Colon (tissue), 2 donors: ENCODE measurements at regions not wholly inside any gene's neighbourhood (a gene's known extent, or its start where the extent isn't known, plus 50 kb on each side); places are given as distances from the start of the nearest gene placed in this dataset.

Experiments
- FAIRE-seq: peaks from 2 replicates; lab custom pipeline; 2012; peaks lifted over from hg19 to GRCh38; lab: Jason Lieb, UNC
- donor health status: control.
- donor health status: control.

DNA sequence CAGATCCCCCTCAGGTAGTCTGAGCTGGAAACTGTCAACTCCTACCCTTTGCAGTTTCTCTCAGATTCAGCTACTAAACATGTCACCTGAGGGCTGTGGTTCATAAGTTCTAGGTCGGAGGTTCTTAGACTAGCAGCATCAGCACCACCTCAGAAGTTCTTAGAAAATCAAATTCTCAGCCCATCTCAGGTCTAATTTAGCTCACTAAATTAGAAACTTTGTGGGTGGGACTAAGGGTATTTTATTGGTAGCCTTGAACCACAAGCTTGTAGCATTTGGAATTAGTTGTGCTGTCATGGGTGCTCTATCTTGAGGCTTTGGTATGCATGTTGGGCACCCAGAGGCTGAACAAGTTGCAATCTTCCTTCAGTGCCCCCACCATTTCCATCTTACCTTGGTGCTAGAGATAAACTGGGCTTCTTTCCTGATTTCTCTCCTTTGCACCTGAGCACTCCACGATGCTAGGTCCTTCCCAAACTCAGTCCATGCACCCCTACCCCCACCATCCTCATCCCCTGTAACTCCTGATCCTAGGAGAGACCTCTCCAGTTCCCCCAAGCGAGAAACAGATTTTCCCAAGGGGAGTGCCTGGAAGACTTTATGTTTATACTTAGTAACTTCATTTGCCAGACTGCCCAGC, 54.2 kb downstream of the S1PR1 start:
- no peak for FAIRE-seq

DNA sequence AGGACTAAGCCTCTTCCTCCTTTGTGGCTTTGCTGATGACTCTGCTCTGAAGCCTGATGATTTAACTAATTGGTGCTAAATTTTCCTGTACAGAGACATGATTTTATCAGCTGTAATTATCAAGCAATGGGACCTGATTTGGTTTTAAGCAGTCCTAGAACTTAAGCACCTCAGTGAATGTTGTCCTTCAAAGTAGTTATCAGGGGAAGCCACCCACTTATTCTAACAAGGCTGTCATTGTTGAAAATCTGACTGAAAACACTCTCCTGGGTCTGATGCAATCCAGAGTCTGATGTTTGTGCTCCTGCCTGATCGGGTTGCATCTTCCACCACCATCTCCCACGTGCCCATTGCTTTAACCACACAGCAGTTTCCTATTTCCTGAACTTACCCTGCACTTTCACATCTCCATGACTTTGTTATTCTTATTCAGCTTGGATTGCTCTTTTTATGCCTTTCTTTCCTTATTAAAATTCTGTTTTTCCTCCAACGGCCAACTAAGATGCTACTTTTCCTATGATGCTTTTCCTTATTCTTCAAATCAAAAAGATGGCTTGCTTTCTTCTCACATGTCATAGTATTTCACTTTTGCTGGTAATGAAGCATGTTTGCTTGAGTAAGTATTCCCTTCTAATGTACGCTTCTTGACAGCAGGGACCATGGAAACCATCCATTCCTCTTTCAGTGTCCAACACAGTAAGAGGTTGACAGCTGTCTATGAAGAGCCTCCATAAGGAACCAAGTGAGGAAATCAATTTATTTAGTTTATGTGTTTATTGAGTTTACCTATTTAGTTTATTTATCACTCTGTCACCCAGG, 55.0 kb downstream of the S1PR1 start:
- FAIRE-seq = no peak

DNA sequence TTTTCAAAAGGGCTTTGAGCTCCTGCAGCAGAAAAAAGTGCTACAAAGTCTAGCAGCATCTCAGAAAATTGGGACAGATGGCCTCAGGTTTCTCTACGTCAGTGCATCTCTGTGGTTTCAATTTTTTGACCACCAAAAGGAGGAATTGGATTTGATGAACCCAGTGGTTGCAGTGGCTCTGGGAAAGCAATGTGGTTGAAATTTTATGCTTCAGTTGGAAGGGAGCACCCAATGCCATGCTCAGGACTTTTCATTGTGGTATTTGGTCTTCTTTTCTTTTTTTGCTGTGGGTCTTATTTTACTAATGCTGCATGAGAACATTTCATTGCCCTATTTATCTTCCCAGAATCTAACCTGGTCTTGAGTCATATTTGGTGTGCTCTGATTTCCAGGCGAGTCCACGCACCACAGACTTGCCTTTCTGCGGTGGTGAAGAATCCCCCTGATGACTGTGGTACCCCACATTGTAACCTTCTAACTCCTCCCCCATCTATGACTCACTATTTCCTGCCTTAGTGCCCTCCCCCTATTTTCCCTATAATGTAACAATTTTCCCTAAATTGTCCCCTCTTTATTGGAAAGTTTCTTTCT, 56.7 kb downstream of the S1PR1 start:
- no peak for FAIRE-seq

DNA sequence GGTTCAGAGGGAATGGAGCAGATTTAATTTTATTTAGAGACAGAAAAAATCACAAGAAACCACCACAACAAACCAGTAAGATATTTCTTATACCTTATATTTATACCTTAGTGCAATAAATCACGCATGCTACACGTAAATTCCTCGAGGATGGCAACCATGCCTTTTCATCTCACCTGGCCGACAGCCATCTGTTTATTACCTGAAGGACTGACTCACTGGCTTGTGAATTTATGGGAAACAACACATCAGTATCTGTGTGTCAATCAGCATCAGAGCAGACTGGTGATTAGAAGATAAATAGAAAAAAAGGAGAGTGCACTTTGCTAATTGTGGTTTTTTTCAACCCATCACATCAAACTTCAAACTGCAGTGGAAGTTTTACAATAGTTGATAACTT, 58.4 kb downstream of the S1PR1 start:
- FAIRE-seq = no peak

DNA sequence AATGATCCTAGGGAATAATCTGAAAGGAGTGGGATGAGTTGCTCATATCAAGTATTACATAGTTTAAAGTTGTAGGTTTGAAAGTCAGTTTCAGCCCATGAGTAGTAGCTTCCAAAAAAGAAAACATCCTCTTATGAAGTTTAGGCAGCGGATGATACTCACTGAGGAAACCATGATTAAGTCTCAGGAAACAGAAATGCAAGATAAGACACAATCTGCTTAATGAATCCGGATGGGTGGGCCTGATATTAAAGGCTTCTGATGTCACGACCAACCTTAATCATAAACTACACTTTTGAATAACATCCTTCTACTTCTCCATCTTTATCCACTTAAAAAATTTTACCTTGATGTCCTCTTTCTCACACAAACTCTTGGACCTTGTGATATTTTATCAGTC, 61.8 kb downstream of the S1PR1 start:
- no peak for FAIRE-seq

DNA sequence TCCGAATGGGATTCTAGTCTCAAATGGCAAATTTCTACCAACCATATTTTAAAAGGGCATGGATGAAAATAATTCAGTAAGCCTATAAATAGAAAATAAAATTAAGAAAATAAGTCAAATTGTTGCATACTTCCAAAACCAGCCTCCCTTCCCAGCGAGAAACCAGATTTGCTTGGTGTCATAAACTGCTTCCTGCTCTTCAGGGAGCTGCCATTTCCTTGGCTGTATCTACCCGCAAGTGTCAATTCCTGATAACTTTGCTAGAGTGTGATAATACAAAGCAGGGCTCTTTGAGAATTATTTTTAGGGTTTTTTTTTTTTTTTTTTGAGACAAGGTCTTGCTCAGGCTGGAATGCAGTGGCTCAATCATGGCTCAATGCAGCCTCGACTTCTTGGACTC, 62.3 kb downstream of the S1PR1 start:
- FAIRE-seq = no peak

DNA sequence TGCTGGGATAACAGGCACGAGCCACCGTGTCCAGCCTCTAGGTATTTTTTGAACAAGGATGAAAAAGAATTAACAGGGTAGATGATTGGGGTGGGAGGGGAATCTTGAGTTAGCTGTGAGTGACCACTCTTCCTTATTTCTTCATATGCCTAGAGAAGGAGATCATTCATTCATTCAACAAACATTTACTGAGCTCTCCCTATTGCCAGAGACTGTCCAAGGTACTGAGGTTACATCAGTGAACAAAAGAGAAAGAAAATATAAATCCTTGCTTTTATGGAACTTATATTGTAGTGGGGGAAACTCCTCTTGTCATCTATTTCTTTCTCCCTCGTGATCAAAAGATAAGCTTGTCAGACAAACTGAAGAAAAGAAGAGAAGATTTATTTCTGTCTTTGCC, 62.9 kb downstream of the S1PR1 start:
- FAIRE-seq = no peak

DNA sequence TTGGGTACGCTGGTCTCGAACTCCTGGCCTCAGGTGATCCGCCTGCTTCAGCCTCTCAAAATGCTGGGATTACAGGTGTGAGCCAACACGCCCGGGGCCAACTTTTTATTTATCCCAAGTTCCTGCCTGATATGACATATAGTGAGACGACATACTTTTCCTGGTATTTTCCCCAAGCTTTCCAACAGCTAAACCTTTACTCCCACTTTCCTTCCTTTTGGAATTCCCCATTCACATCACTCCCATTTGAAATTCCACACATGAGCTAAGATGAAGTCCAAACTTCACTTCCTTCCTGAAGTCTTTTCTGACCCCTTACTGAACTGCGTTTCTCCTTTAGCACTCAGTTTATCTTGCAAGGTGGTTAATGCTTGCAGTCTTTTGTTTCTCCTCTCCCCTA, 64.1 kb downstream of the S1PR1 start:
- no peak for FAIRE-seq

DNA sequence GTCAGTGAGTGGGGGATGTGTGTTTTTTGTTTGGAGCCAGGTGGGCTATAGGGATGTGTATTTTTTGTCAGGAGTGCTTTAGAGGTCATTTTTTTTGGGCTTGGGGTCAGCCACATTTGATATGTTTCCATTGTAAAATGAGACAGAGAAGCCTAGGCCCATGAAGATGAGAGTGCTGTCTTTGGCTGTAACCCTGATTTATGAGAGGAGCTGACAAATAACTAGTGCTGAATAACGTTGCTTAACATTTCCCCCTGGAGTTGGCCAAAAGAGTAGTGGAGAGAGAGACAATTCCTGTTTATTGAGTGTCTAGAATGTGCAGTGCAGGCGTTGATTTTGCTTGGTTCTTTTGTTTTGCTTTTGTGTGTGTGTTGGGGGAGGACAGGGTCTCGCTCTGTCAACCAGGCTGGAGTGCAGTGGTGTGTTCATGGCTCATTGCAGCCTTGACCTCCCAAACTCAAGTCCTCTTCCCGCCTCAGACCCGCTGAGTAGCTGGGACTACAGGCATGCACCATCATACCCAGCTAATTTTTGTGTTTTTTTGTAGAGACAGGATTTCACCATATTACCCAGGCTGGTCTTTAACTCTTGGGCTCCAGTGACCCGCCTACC, 64.7 kb downstream of the S1PR1 start:
- no peak for FAIRE-seq

DNA sequence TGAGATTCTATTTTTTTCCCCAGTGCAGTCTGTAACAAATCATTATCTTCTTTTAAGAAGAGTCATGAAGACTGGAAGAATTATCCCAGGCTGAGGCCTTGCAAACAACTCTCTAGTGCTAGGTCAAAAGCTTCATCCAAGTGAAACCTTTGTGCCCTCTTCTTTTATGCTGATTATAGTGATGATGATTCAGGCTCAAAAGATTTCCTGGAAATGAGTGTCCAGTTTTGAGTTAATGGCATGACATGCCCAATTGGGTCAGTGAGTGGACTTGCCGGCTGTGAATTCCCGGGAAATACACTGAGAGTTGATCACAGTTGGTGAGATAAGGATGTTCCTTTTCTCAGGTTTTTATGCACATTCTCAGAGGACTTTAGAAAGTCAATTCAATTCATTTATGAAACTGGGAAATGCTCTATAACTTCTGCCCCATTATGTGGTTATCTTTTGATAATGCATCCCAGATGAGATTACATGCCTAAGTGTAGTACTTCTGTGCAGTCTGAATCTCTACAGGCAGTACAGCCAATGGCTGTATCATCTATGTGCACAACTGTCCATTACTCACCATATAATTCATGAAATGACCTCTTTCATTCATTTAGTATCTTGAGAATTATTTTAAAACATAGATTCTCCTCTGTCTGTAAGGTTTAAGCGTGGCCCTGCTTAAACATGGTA, 66.2 kb downstream of the S1PR1 start:
- FAIRE-seq = no peak

DNA sequence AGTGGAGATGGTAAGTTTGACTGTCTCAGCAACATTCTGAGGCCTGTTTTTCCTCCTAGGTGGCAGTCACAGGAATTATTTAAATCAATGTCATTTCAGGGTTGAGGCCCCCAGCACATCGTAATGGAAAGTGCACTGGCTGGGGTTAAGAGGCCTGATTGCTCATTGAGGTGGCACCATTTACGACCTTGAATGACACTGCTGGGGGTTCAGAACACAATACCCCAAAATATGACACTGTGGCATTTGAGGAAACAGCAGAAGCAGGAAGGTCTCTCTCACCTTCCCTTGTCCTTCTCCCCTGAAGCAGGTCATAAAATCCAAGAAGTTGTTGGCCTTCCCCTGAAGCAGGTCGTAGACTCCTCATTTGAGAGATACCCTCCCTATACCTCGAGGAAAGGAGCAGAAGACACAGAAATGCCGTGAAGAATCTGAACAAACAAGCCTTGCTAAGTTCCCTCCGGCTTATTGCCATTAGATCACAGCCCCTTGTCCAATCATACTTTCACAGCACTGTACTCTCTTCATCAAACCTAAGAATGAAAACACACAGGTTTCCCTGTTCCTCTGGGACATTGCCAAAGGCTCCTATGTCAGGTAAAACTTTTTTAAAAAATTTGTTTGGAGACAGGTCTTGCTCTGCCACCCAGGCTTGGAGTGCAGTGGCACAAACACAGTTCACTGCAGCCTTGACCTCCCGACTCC, 71.3 kb downstream of the S1PR1 start:
- FAIRE-seq = no peak

DNA sequence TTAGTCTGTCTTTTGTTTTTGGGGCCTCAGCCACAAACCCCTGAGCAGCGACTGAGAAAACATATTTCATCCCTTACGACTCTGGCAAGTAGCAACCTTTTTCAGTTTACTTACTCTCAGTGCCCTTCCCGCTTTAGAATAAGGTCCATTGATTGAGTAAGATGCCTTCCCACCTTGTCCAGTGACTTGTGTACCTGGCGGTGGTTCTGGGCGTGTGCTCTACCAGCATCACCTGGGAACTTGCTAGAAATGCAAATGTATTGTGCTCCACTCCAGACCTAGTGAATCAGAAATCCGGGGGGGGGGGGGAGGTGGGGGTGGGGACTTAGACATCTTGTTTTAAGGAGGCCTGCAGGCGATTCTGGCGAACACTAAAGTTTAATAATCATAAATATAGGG, 72.1 kb downstream of the S1PR1 start:
- no peak for FAIRE-seq

DNA sequence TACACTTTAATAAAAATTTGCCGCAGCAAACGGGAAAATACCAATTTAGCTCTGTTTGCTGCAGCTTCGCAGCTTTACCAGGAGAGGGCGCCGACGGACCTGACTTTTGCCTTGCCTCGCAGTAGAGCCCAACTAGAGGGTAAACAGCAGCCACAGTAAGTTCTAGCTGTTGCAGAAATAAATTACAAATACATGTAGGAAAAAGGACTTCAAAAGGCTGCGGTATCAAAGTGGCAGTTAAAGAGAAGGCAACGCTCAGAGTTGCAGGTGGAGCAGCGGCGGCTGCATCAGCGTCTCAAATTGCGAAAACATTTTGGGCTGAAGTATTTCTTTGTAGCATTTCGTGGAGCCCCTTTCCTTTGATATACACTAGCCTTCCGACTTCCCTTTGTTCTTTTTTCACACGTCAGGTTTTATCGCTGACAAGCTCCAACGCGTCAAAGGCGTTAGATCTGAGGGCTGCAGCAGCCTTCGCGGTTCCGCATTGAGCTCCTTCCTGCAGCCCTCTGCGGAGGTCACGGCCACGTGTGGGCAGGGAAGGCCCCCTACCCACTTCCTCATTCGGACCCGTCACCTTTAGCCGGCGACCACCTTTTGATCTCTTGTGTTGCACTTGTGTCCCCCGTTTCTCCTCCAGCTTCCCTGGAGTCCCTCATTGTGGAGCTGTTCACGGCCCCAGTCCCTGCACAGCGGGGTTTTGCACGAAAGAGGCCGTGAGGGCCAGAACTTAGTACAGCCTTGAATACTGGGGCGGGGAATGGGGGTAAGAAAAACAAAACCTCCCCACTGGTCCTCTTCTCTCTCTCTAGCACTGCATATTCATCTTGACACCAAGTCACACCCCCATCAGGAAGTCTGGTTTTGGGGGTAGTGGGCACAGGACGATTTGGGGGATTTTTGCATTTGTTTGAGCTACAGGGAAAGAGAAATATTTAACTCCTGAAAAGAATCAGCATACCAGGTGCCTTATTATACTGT, 72.8 kb downstream of the S1PR1 start:
- no peak for FAIRE-seq

DNA sequence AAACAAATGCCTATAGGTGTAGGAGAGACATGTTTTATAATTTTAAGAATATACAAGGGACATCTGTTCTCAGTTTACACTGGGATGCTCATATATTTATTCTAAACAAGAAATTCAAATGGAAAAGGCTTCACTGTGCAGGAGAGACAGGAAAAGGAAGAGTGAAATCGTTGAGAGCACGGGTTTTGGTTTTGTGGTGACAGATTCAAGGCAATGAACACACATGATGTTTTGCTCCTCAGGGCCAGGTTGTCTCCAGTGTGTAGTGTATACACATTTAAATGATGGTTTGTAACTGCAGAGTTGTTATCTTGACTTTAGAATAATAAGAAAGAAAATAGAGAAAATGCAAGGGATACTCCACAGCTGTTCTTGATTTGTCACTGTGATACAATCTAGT, 73.7 kb downstream of the S1PR1 start:
- no peak for FAIRE-seq

DNA sequence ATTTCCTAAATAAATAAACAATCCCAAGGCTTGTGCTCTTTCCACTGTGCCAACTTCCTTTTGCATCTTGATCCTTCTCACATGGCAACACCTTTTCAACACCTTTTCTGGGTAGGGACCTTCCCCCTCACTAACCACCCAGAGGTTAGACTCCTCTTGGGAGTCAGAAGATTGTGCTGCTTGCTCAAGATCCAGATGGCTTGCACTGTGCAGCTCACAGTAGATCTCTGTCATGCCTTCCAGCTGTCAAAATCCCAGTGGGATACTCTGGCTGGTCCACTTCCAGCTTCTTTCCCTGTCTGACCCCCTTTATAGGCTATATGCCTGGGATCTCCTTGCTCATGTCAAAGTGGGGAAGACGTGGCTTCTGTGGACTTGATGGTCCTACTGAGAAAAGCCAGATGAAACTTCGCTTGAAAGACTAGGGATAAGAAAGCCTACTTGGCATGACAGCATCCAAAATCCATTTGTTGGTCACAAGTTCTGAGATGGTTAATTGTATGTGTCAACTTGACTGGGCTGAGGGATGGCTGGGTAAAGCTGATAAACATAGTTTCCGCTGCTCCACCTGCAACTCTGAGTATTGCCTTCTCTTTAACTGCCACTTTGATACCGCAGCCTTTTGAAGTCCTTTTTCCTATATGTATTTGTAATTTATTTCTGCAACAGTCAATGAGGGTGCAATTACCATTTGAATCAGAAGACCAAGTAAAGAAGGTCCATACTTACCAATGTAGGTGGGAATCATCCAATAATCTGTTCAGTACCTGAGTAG, 74.5 kb downstream of the S1PR1 start:
- FAIRE-seq = no peak

DNA sequence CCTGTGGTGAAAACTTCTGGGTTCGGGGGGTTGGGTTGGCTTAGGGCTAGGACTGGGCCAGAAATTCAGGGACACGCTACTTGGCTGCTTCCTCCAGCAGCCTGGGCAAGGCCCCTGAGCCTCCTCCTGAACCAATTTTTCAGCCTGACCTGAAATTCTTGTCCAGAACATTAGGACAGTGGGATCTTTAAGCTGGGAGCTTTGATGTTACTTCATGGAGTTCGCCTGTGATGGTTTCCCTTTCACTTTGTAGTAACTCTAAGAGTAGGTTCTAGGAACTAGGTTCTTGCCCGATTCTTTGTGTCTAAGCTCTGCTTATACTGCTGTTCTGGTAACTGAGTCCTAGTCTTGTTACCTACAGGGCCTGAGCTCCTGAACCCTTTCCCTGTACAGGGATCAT, 75.3 kb downstream of the S1PR1 start:
- no peak for FAIRE-seq

DNA sequence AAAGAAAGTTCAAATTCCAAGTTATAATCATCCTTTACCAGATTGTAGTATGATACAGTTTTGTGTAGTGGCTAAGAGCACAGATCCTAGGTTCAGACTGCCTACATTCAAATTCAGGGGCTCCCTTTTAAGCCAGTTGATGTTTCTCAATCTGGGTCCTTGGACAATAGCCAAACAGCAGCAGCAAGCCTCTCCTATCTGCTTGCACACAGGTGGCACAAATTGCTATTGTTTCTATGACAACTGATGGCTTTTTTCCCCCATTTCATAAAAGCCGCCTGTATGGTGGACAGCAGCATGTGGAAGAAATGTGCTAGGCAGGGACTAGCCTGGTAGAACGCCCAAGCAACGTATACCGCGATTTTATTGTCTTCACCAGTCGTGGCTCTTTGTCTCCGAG, 76.5 kb downstream of the S1PR1 start:
- no peak for FAIRE-seq

DNA sequence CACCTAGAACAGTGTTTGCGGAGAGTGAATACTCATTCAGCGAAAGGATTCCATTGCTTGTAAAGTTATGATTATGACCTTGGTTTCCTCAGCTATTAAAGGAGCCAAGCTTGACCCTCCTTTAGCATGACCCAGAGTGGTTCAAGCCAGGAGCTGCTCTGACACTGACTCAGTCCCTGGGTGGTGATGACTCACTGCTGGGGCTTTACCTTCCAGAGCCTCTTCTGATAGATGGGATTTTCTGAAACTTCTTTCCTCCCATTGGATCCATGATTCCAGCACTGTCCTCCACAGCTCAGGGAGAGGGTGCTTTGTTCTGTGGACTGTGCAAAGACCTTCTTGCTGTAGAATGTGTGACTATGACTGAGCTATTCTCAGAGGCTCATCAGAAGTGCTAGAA, 77.4 kb downstream of the S1PR1 start:
- no peak for FAIRE-seq

DNA sequence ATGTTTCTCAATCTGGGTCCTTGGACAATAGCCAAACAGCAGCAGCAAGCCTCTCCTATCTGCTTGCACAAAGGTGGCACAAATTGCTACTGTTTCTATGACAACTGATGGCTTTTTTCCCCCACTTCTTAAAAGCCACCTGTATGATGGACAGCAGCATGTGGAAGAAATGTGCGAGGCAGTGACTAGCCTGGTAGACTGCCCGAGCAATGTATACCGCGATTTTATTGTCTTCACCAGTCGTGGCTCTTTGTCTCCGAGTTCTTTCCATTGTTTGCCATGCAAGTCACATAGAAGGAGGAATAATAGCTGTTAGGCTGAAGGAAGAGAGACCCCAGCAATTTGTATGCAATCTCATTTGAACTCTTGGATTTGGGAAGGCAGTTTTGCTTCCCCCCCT, 79.4 kb downstream of the S1PR1 start:
- no peak for FAIRE-seq

DNA sequence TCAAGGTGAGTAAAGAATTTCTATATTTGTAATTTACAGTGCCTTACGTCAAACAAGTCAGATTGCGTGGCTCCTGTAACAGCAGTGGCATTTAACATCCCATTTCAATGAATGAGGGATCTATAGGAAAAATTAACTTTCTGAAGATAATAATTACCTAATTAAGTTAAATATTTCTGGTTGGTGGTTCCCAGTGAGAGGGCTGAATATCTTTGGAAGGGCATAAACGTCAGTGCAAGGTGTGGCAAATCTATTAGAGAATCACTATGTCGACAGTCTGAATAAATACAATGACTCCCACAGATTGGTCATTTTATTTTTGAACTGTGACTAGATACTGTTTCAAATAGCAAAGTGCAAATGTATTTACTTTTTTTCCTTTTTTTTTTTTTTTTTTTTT, 80.0 kb downstream of the S1PR1 start:
- no peak for FAIRE-seq
